OCI-LY7 (cell line): ENCODE measurements at regions not wholly inside any gene's neighbourhood (a gene's known extent, or its start where the extent isn't known, plus 50 kb on each side); places are given as distances from the start of the nearest gene placed in this dataset.

Experiments
- BruUV-seq: library from RNA; stranded (reverse); fragments of 400-500 nt; replicated peaks from 2 replicates; lab custom pipeline; 2021; lab: Mats Ljungman, UMichigan
- CTCF ChIA-PET: fragments of 300-600 bp; sonication (Branson Sonifier 250); formaldehyde crosslinking; loops from one replicate; lab custom pipeline; 2022; ENCODE audit warnings: antibody characterized with exemption; ENCODE audit not compliant: unreplicated experiment; lab: Charles Lee
- POLR2A ChIA-PET: fragments of 300-600 bp; sonication (Branson Sonifier 250); formaldehyde crosslinking; loops from one replicate; lab custom pipeline; 2022; ENCODE audit warnings: antibody characterized with exemption; lab: Charles Lee
- DNase-seq: peaks from one replicate; pipeline ENCODE4 v3.0.0-alpha.2; 2015; ENCODE audit warnings: low spot score
- H2AFZ ChIP-seq: fragments of 200-600 bp; sonication (generic), shearing (Covaris generic); 2 replicates; pipeline ENCODE4 v1.6.1; 2014; ENCODE audit warnings: mild to moderate bottlenecking, antibody characterized with exemption, low read length, moderate library complexity
- H3K27ac ChIP-seq: fragments of 200-600 bp; sonication (generic); 2 replicates; pipeline ENCODE4 v1.5.1; 2014; ENCODE audit warnings: mixed run types, low read depth, mild to moderate bottlenecking, moderate library complexity, low read length, inconsistent platforms; ENCODE audit not compliant: poor library complexity, severe bottlenecking
- H3K36me3 ChIP-seq: fragments of 200-600 bp; sonication (generic); 2 replicates; pipeline ENCODE4 v1.6.1; 2014; ENCODE audit warnings: mild to moderate bottlenecking, antibody characterized with exemption, low read length, moderate library complexity, mixed read lengths; ENCODE audit not compliant: insufficient read depth
- H3K4me1 ChIP-seq: fragments of 200-600 bp; sonication (generic); 2 replicates; pipeline ENCODE4 v1.5.1; 2014; ENCODE audit warnings: mild to moderate bottlenecking, low read length; ENCODE audit not compliant: insufficient read depth, poor library complexity, severe bottlenecking
- H3K4me2 ChIP-seq: fragments of 200-600 bp; sonication (generic); 2 replicates; pipeline ENCODE4 v1.6.1; 2014; ENCODE audit warnings: mild to moderate bottlenecking, low read length
- H3K4me3 ChIP-seq: fragments of 200-600 bp; sonication (generic); 2 replicates; pipeline ENCODE4 v1.5.1; 2014; ENCODE audit warnings: mild to moderate bottlenecking, low read depth, low read length; ENCODE audit not compliant: poor library complexity, severe bottlenecking
- H3K79me2 ChIP-seq: fragments of 200-600 bp; sonication (generic); 2 replicates; pipeline ENCODE4 v1.6.1; 2016; ENCODE audit warnings: low read depth, mild to moderate bottlenecking, low read length, moderate library complexity, mixed read lengths; ENCODE audit not compliant: insufficient read depth
- H3K9me2 ChIP-seq: fragments of 200-600 bp; sonication (generic); 2 replicates; pipeline ENCODE4 v1.6.1; 2016; ENCODE audit warnings: mild to moderate bottlenecking, low read length, mixed read lengths; ENCODE audit not compliant: insufficient read depth
- H3K9me3 ChIP-seq: fragments of 200-600 bp; sonication (generic); 2 replicates; pipeline ENCODE4 v1.6.1; 2014; ENCODE audit warnings: mild to moderate bottlenecking, mixed run types, low read length, mixed read lengths
- H4K20me1 ChIP-seq: fragments of 200-600 bp; sonication (generic); 2 replicates; pipeline ENCODE4 v1.6.1; 2014; ENCODE audit warnings: mild to moderate bottlenecking, antibody characterized with exemption, low read length, moderate library complexity, mixed read lengths; ENCODE audit not compliant: insufficient read depth
- EZH2phosphoT487 ChIP-seq: fragments of 200-600 bp; sonication (generic); IDR thresholded peaks from 2 replicates; pipeline ENCODE4 v1.6.1; 2018; ENCODE audit warnings: low read depth, borderline replicate concordance, mild to moderate bottlenecking, mixed run types, antibody characterized with exemption, low read length, moderate library complexity, mixed read lengths
- intact Hi-C: fragments of 100-400 bp; cut with micrococcal nuclease; formaldehyde crosslinking; loops from one replicate; pipeline ENCODE4 v1.10.0; 2022; ENCODE audit not compliant: unreplicated experiment
- TF ChIP-seq, protein P1 (sequence below): fragments of 200-600 bp; sonication (generic); conservative IDR thresholded peaks from 2 replicates; pipeline ENCODE4 v1.5.1; 2014; ENCODE audit warnings: mild to moderate bottlenecking, antibody characterized with exemption, low read length, moderate library complexity, mixed read lengths

DNA sequence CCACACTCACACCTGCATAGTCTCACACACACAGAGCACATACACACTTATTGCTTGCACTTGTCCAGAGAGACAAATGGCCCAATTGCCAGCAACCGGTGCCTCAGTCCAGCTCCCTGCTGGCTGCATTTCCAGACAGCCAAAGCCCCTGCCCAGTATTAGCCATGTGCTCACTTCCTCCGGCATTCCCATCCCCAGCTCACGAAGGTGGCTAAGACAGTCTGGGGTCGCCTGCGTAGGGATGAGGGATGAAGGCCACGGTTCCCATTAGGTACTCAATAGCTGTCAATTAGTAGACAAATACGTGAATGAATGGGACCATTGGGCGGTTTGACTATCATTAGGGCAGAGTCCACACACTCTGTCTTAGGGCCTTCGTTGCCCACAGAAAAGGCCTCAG lies 146.8 kb upstream of the EGLN3 start:
- BruUV-seq: no TSS peak
- no peaks in the 10 kb centered on the region for H3K79me2 ChIP-seq
- CTCF ChIA-PET: no interaction called here

DNA sequence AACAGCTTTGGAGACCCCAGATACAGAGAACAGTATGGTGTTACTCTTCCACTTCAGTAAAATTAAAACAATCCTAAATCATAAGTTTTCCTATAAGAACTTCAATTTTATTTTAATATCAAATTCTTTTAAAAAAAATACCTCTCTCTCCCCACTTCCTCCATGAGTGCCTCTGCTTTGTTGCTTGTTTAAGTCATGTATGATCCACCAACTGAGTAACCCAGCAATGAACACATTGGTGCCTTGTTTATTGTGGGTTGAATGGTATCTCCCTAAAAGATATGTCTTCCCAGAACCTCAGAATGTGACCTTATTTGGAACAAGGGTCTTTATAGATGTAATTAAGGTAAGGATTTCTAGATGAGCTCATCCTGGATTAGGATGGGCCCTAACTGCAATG lies 143.5 kb upstream of the EGLN3 start:
- H3K4me2 ChIP-seq: no peak overlapping the region
- no peaks in the 10 kb centered on the region for H3K9me2 ChIP-seq
- H3K79me2 ChIP-seq: no peaks in the 10 kb centered on the region
- no peak overlapping the region for H3K4me3 ChIP-seq
- H3K4me1 ChIP-seq: no peaks in the 10 kb centered on the region
- intact Hi-C loops: no loop called here
- no peaks in the 10 kb centered on the region for H4K20me1 ChIP-seq
- no peaks in the 10 kb centered on the region for H3K36me3 ChIP-seq
- no peak for DNase-seq
- H3K27ac ChIP-seq: no peak overlapping the region
- H2AFZ ChIP-seq: no peak overlapping the region
- no peak for TF ChIP-seq EZH2phosphoT487
- TF ChIP-seq, protein P1, sequence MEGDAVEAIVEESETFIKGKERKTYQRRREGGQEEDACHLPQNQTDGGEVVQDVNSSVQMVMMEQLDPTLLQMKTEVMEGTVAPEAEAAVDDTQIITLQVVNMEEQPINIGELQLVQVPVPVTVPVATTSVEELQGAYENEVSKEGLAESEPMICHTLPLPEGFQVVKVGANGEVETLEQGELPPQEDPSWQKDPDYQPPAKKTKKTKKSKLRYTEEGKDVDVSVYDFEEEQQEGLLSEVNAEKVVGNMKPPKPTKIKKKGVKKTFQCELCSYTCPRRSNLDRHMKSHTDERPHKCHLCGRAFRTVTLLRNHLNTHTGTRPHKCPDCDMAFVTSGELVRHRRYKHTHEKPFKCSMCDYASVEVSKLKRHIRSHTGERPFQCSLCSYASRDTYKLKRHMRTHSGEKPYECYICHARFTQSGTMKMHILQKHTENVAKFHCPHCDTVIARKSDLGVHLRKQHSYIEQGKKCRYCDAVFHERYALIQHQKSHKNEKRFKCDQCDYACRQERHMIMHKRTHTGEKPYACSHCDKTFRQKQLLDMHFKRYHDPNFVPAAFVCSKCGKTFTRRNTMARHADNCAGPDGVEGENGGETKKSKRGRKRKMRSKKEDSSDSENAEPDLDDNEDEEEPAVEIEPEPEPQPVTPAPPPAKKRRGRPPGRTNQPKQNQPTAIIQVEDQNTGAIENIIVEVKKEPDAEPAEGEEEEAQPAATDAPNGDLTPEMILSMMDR: no peak
- BruUV-seq: no TSS peak
- H3K9me3 ChIP-seq: no peaks in the 10 kb centered on the region
- CTCF ChIA-PET: no interaction called here
- POLR2A ChIA-PET: interaction anchor here (0.6 kb wide), 1 partner anchor 1181 kb away, joined by 5 read pairs; no protein-coding TSS in a partner anchor

More for the DNA sequence above, 146.8 kb upstream of the EGLN3 start:
- H3K4me3 ChIP-seq: no peak overlapping the region
- POLR2A ChIA-PET: no interaction called here
- H3K4me1 ChIP-seq: no peaks in the 10 kb centered on the region
- H4K20me1 ChIP-seq: no peaks in the 10 kb centered on the region
- TF ChIP-seq, protein P1: no peak
- no peak for TF ChIP-seq EZH2phosphoT487
- H3K27ac ChIP-seq: no peak overlapping the region
- no peaks in the 10 kb centered on the region for H3K9me3 ChIP-seq
- intact Hi-C loops: no loop called here
- no peaks in the 10 kb centered on the region for H3K9me2 ChIP-seq
- H2AFZ ChIP-seq: no peak overlapping the region
- no peak for DNase-seq
- no peak overlapping the region for H3K4me2 ChIP-seq
- no peaks in the 10 kb centered on the region for H3K36me3 ChIP-seq

DNA sequence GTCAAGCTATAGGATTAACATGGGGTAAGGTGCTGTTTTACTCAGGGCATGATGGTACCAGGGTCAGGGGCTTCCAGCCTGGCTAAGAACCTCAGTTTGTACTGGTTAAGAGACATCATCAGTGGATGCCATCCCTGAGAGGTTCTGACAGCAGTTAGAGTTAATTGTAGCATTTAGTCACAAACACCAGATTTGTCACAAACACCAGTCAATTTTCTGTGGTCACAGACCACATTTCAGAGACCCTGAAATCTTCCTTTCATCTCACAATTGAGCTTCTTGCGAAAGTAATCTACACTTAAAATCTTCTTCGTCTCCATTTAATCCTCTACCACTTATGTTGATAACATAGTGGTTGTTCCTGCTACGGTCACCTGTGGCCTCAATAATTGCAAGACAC lies 143.0 kb upstream of the EGLN3 start:
- Histone ChIP-seq H3K4me2 (no peak overlapping the region), H3K4me3 (no peak overlapping the region), H3K27ac (no peak overlapping the region), H4K20me1 (no peaks in the 10 kb centered on the region), H3K9me3 (no peaks in the 10 kb centered on the region), H3K36me3 (no peaks in the 10 kb centered on the region), H3K4me1 (no peaks in the 10 kb centered on the region), H3K9me2 (no peaks in the 10 kb centered on the region), H3K79me2 (no peaks in the 10 kb centered on the region), H2AFZ (no peak overlapping the region)
- TF ChIP-seq EZH2phosphoT487: no peak
- no peak for DNase-seq
- POLR2A ChIA-PET: no interaction called here
- intact Hi-C loops: no loop called here
- CTCF ChIA-PET: no interaction called here
- no TSS peak for BruUV-seq
